ENCODE measurements at regions not wholly inside any gene's neighbourhood (a gene's known extent, or its start where the extent isn't known, plus 50 kb on each side); places are given as distances from the start of the nearest gene placed in this dataset.

DNA sequence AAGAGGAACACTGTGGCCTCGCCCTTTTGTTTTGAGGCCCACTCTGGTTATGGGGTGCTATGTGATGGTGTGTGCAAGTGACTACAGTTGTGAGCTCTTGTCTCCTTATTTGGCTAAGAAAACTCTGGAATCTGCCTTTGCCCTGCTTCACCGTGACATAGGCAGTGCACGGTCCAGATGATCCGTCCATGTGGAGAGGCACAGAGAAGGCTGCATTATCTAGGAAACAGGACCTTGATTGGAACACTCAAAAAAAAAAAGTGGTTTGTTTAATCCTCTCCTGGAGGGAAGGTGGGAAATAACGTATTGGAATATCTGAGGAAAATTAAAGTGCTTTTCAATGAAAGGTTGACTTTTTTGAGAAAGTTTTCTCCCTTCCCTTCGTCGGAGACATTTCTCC is 233.3 kb downstream of the CHD9NB start (continued):
- TF ChIP-seq, protein P1, sequence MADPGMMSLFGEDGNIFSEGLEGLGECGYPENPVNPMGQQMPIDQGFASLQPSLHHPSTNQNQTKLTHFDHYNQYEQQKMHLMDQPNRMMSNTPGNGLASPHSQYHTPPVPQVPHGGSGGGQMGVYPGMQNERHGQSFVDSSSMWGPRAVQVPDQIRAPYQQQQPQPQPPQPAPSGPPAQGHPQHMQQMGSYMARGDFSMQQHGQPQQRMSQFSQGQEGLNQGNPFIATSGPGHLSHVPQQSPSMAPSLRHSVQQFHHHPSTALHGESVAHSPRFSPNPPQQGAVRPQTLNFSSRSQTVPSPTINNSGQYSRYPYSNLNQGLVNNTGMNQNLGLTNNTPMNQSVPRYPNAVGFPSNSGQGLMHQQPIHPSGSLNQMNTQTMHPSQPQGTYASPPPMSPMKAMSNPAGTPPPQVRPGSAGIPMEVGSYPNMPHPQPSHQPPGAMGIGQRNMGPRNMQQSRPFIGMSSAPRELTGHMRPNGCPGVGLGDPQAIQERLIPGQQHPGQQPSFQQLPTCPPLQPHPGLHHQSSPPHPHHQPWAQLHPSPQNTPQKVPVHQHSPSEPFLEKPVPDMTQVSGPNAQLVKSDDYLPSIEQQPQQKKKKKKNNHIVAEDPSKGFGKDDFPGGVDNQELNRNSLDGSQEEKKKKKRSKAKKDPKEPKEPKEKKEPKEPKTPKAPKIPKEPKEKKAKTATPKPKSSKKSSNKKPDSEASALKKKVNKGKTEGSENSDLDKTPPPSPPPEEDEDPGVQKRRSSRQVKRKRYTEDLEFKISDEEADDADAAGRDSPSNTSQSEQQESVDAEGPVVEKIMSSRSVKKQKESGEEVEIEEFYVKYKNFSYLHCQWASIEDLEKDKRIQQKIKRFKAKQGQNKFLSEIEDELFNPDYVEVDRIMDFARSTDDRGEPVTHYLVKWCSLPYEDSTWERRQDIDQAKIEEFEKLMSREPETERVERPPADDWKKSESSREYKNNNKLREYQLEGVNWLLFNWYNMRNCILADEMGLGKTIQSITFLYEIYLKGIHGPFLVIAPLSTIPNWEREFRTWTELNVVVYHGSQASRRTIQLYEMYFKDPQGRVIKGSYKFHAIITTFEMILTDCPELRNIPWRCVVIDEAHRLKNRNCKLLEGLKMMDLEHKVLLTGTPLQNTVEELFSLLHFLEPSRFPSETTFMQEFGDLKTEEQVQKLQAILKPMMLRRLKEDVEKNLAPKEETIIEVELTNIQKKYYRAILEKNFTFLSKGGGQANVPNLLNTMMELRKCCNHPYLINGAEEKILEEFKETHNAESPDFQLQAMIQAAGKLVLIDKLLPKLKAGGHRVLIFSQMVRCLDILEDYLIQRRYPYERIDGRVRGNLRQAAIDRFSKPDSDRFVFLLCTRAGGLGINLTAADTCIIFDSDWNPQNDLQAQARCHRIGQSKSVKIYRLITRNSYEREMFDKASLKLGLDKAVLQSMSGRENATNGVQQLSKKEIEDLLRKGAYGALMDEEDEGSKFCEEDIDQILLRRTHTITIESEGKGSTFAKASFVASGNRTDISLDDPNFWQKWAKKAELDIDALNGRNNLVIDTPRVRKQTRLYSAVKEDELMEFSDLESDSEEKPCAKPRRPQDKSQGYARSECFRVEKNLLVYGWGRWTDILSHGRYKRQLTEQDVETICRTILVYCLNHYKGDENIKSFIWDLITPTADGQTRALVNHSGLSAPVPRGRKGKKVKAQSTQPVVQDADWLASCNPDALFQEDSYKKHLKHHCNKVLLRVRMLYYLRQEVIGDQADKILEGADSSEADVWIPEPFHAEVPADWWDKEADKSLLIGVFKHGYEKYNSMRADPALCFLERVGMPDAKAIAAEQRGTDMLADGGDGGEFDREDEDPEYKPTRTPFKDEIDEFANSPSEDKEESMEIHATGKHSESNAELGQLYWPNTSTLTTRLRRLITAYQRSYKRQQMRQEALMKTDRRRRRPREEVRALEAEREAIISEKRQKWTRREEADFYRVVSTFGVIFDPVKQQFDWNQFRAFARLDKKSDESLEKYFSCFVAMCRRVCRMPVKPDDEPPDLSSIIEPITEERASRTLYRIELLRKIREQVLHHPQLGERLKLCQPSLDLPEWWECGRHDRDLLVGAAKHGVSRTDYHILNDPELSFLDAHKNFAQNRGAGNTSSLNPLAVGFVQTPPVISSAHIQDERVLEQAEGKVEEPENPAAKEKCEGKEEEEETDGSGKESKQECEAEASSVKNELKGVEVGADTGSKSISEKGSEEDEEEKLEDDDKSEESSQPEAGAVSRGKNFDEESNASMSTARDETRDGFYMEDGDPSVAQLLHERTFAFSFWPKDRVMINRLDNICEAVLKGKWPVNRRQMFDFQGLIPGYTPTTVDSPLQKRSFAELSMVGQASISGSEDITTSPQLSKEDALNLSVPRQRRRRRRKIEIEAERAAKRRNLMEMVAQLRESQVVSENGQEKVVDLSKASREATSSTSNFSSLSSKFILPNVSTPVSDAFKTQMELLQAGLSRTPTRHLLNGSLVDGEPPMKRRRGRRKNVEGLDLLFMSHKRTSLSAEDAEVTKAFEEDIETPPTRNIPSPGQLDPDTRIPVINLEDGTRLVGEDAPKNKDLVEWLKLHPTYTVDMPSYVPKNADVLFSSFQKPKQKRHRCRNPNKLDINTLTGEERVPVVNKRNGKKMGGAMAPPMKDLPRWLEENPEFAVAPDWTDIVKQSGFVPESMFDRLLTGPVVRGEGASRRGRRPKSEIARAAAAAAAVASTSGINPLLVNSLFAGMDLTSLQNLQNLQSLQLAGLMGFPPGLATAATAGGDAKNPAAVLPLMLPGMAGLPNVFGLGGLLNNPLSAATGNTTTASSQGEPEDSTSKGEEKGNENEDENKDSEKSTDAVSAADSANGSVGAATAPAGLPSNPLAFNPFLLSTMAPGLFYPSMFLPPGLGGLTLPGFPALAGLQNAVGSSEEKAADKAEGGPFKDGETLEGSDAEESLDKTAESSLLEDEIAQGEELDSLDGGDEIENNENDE (IDR thresholded peaks at IDR 0.05; ENCODE audit: insufficient replicate concordance, low read length), result no peak
- no peak for TF ChIP-seq BRCA1 (IDR thresholded peaks at IDR 0.05; ENCODE audit: low read depth, low read length)
- no peak for TF ChIP-seq RBBP5 (IDR thresholded peaks at IDR 0.05; ENCODE audit: borderline replicate concordance, low read depth, low read length)
- TF ChIP-seq CTBP2 (IDR thresholded peaks at IDR 0.05; ENCODE audit: borderline replicate concordance, insufficient read depth, insufficient read length, low read length), result no peak
- TF ChIP-seq RNF2 (IDR thresholded peaks at IDR 0.05; ENCODE audit: borderline replicate concordance, low read depth, low read length, missing control alignments, poor library complexity, severe bottlenecking), result no peak
- TF ChIP-seq CREB1 (IDR thresholded peaks at IDR 0.05), result no peak
- TF ChIP-seq RFX5 (IDR thresholded peaks at IDR 0.05; ENCODE audit: borderline replicate concordance, low read depth, low read length), result no peak
- no peak for TF ChIP-seq RAD21 (IDR thresholded peaks at IDR 0.05 in 1 of 2, conservative IDR thresholded peaks at IDR 0.05 in 1 of 2; ENCODE audit: low read depth in 2 of 2, low read length in 2 of 2)
- TF ChIP-seq NRF1 (IDR thresholded peaks at IDR 0.05; ENCODE audit: low read depth, low read length), result no peak
- TF ChIP-seq PHF8 (conservative IDR thresholded peaks at IDR 0.05; ENCODE audit: low read depth, low read length), result no peak
- no peak for TF ChIP-seq SRF (IDR thresholded peaks at IDR 0.05; ENCODE audit: low read depth, low read length)
- no peak for TF ChIP-seq CHD1 (IDR thresholded peaks at IDR 0.05; ENCODE audit: low read depth, low read length)
